Testis (tissue), 2 donors: ENCODE measurements at regions not wholly inside any gene's neighbourhood (a gene's known extent, or its start where the extent isn't known, plus 50 kb on each side); places are given as distances from the start of the nearest gene placed in this dataset.
"Not testable (repeated sequence)": the region's sequence is repeated elsewhere in the genome, so short reads cannot be mapped to it uniquely, and the experiment has no call there.

Source experiments
- DNase-seq: peaks from one replicate; pipeline ENCODE4 v3.0.0-alpha.2; 2019
- H3K27ac ChIP-seq, 2 donors: fragments of 200-600 bp; sonication (generic); one replicate each; pipeline ENCODE4 v1.5.1; 2019
- H3K27me3 ChIP-seq: fragments of 200-600 bp; sonication (generic); one replicate; pipeline ENCODE4 v1.5.1; 2019
- H3K36me3 ChIP-seq: fragments of 200-600 bp; sonication (generic); one replicate; pipeline ENCODE4 v1.5.1; 2017; ENCODE audit warnings: low read depth; ENCODE audit errors: missing control alignments
- H3K4me1 ChIP-seq: fragments of 200-600 bp; sonication (generic); one replicate; pipeline ENCODE4 v1.5.1; 2019
- H3K4me3 ChIP-seq, 2 donors: fragments of 200-600 bp; sonication (generic); one replicate each; pipeline ENCODE4 v1.5.1; 2017 to 2019
- H3K9me3 ChIP-seq: fragments of 200-600 bp; sonication (generic); one replicate; pipeline ENCODE4 v1.5.1; 2017
- POLR2A ChIP-seq: fragments of 450-650 bp; IDR thresholded peaks from one replicate; pipeline ENCODE4 v1.6.1; 2017; ENCODE audit warnings: antibody characterized with exemption, mild to moderate bottlenecking, moderate library complexity
- WGBS, 2 donors: methylation state at CpG; one replicate each; pipeline ENCODE4 v1.1.5; 2018; 5-methylcytosine and 5-hydroxymethylcytosine counted together
- intact Hi-C: fragments of 100-400 bp; cut with DNase I; formaldehyde crosslinking; loops from one replicate; pipeline ENCODE4 v1.15.1; 2023; ENCODE audit warnings: low total_unique reads
- TF ChIP-seq, protein P1 (sequence below), 3 experiments: fragments of 450-650 bp in 2 of 3; fragments of 200-600 bp in 1 of 3; sonication (generic) in 1 of 3; IDR thresholded peaks; one replicate each; pipeline ENCODE4 v1.5.1; 2016 to 2019; ENCODE audit warnings: antibody characterized with exemption in 3 of 3, mild to moderate bottlenecking in 2 of 3, moderate library complexity in 1 of 3

DNA sequence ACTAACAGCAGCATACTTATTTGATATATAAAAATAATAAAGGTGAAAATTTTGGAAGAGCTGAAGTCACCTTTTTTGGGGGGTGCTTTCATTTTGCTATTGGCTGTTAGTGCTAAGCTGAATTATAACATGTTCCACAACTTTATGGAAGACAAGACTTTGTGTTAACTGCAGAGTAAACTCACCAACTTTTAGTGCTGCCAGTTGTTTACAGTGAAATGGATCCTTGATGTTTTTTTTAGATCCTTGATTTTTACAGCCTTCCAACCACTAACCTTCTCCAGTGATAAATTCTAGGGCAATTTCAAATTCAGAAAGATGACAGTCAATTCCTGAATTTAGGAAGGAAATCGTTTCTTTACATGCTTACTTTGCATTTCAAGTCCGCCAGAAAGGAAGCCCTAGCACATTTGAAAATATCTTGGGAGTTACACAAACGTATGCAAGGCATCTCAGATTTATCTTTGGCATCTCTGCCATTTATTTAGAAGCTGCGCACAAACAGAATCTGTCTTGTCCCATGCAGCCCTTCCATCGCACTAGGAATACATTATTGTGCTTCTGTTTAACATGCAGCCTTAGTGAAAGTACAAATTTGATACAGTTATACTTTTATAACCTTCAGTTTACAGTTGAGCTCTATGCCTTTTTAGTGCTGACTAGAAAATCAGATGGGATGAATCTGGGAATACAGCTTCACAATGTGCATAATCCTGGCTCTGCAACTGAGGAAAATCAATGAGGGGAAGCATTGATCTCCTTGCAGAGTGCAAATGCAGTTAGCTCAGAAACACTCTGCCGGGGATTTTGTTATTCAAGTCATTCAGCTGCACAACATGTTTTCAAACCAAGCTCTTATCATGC, 142.4 kb upstream of the ZNF608 start:
- WGBS, 2 donors = 54 to 71% methylated on average over 6 of the region's 6 CpGs
- H3K9me3 ChIP-seq = no peaks in the 10 kb centered on the region
- H3K4me1 ChIP-seq = no peaks in the 10 kb centered on the region
- H3K36me3 ChIP-seq = no peaks in the 10 kb centered on the region
- no peak for DNase-seq
- intact Hi-C loops = no loop called here
- no peak overlapping the region for H3K27ac ChIP-seq
- H3K27me3 ChIP-seq = no peaks in the 10 kb centered on the region
- TF ChIP-seq, protein P1, sequence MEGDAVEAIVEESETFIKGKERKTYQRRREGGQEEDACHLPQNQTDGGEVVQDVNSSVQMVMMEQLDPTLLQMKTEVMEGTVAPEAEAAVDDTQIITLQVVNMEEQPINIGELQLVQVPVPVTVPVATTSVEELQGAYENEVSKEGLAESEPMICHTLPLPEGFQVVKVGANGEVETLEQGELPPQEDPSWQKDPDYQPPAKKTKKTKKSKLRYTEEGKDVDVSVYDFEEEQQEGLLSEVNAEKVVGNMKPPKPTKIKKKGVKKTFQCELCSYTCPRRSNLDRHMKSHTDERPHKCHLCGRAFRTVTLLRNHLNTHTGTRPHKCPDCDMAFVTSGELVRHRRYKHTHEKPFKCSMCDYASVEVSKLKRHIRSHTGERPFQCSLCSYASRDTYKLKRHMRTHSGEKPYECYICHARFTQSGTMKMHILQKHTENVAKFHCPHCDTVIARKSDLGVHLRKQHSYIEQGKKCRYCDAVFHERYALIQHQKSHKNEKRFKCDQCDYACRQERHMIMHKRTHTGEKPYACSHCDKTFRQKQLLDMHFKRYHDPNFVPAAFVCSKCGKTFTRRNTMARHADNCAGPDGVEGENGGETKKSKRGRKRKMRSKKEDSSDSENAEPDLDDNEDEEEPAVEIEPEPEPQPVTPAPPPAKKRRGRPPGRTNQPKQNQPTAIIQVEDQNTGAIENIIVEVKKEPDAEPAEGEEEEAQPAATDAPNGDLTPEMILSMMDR (IDR thresholded peaks at IDR 0.05) = no peak
- TF ChIP-seq POLR2A = no peak
- H3K4me3 ChIP-seq = no peak overlapping the region

DNA sequence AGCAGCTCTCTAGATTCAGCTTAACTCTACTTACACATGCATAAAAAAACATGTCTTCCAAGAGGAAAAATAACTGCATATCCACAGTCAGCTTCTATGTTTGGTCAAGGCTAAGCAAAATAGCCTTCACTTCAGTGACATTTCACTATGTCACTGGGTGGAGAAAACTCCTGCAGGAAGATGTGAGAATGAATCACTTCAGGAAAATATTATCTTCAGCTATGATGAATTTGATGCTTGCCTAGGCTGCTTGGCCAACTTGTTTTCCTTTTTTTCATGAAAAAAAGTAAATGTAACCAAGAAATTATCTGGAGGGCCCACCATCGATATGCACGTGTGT, 143.0 kb upstream of the ZNF608 start:
- H3K4me3 ChIP-seq = no peak overlapping the region
- intact Hi-C loops = no loop called here
- no peaks in the 10 kb centered on the region for H3K9me3 ChIP-seq
- 57 to 66% methylated on average over 2 of the region's 2 CpGs for WGBS, 2 donors
- no peak for DNase-seq
- no peaks in the 10 kb centered on the region for H3K4me1 ChIP-seq
- H3K27me3 ChIP-seq = no peaks in the 10 kb centered on the region
- TF ChIP-seq, protein P1 (IDR thresholded peaks at IDR 0.05) = no peak
- TF ChIP-seq POLR2A = no peak
- H3K27ac ChIP-seq = no peak overlapping the region
- H3K36me3 ChIP-seq = no peaks in the 10 kb centered on the region

DNA sequence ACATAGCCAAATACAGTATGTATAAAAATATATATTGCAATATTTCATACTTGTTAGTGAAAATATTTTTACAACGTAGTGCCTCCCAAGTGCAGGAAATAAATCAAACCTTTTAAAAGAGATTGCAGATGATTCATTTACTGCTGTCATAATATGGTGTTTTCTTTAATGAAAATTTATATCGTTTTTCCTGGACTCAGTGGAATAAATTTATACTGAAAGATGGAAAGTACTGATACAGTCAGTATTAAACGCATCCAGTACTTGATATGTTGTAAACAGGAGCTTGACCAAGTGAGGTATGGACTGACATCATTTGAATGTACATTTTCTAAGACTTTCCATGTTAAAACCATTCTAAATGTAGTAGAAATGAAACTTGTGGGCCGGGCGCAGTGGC, 143.4 kb upstream of the ZNF608 start:
- no peaks in the 10 kb centered on the region for H3K36me3 ChIP-seq
- WGBS, 2 donors = 79 to 80% methylated on average over 5 of the region's 5 CpGs
- intact Hi-C loops = no loop called here
- H3K27me3 ChIP-seq = no peaks in the 10 kb centered on the region
- DNase-seq = no peak
- no peaks in the 10 kb centered on the region for H3K9me3 ChIP-seq
- TF ChIP-seq POLR2A = no peak
- TF ChIP-seq, protein P1 (IDR thresholded peaks at IDR 0.05) = no peak
- H3K27ac ChIP-seq = no peak overlapping the region
- no peaks in the 10 kb centered on the region for H3K4me1 ChIP-seq
- H3K4me3 ChIP-seq = no peak overlapping the region

DNA sequence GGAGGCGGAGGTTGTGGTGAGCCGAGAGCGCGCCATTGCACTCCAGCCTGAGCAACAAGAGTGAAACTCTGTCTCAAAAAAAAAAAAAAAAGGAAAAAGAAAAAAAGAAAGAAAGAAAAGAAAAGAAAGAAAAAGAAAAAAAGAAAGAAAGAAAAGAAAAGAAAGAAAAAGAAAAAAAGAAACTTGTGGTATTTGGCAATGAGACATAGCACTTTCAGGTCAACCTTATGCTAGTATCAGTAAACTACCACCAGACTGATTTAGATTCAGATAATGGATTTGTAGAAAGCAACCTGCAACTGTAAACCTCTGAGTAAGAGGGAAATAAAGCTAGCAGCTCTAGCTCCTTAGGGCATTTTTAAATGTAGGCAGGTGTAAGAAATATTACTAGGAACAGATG, 144.0 kb upstream of the ZNF608 start:
- not testable (repeated sequence) for DNase-seq

DNA sequence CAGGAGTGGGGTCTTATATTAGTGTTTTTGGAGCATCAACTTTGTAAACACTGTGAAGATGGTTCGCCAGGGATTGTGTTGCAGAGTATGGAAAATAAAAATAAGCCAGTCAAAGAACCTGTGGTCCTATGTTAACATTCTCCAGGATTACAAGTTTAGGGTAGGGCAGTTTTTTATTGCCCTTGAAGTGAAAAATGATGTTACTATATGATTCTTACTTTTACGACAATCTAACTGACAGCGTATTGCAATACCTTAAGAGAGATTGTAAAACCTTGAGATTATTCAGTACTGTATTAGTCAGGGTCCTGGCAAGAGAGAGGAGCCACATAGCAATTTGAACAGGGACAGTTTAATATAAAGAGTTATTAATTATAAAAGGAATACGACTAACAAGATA, 144.7 kb upstream of the ZNF608 start:
- intact Hi-C loops = no loop called here
- DNase-seq = no peak
- TF ChIP-seq, protein P1 (IDR thresholded peaks at IDR 0.05) = no peak
- TF ChIP-seq POLR2A = no peak
- H3K36me3 ChIP-seq = no peaks in the 10 kb centered on the region
- no peaks in the 10 kb centered on the region for H3K9me3 ChIP-seq
- no peaks in the 10 kb centered on the region for H3K27me3 ChIP-seq
- H3K4me3 ChIP-seq = no peak overlapping the region
- WGBS, 2 donors = 86 to 89% methylated on average over 4 of the region's 4 CpGs
- no peaks in the 10 kb centered on the region for H3K4me1 ChIP-seq
- no peak overlapping the region for H3K27ac ChIP-seq

More for the DNA sequence above, 144.0 kb upstream of the ZNF608 start:
- H3K27ac ChIP-seq, H3K36me3 ChIP-seq, intact Hi-C loops, H3K4me1 ChIP-seq, H3K4me3 ChIP-seq, H3K27me3 ChIP-seq, H3K9me3 ChIP-seq: not testable (repeated sequence)
- WGBS, 2 donors = 96 to 100% methylated on average over 4 of the region's 4 CpGs
